HEK293 (cell line): ENCODE measurements at regions not wholly inside any gene's neighbourhood (a gene's known extent, or its start where the extent isn't known, plus 50 kb on each side); places are given as distances from the start of the nearest gene placed in this dataset.
"Not testable (repeated sequence)": the region's sequence is repeated elsewhere in the genome, so short reads cannot be mapped to it uniquely, and the experiment has no call there.

Experiments
- ATF2 ChIP-seq: fragments of 450-650 bp; formaldehyde crosslinking; IDR thresholded peaks from 2 replicates; pipeline ENCODE4 v1.5.1; 2016; ENCODE audit warnings: missing biosample characterization, missing genetic modification characterization, low read depth
- KLF16 ChIP-seq: fragments of 450-650 bp; formaldehyde crosslinking; IDR thresholded peaks from 2 replicates; pipeline ENCODE4 v1.5.1; 2017; ENCODE audit warnings: missing biosample characterization, missing genetic modification characterization
- SP2 ChIP-seq: fragments of 450-650 bp; formaldehyde crosslinking; IDR thresholded peaks from 2 replicates; pipeline ENCODE4 v1.5.1; 2016; ENCODE audit warnings: missing biosample characterization, missing genetic modification characterization
- ZNF777 ChIP-seq: fragments of 450-650 bp; formaldehyde crosslinking; IDR thresholded peaks from 2 replicates; pipeline ENCODE4 v1.5.1; 2017; ENCODE audit warnings: missing biosample characterization, missing genetic modification characterization, borderline replicate concordance
- TF ChIP-seq, protein P1 (sequence below): fragments of 450-650 bp; formaldehyde crosslinking; IDR thresholded peaks from 2 replicates; pipeline ENCODE4 v1.5.1; 2016; ENCODE audit warnings: missing biosample characterization, missing genetic modification characterization

DNA sequence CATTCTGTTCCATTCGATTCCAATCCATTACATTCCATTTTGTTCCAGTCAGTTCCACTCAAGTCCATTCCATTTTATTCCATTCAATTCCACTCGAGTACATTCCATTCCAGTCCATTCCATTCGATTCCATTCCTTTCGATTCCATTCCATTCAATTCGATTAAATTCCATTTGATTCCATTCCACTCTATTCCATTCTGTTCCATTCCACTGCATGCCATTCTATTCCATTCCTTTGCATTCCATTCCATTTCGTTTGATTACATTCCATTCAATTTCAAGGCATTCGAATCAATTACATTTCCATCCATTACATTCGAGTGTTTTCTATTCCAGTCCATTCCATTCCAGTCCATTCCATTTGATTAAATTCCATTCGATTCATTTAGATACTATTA, 2590.9 kb upstream of the TPTE start:
- TF ChIP-seq KLF16; ATF2; ZNF777 (tag by site-specific recombination); SP2 (tag by site-specific recombination): not testable (repeated sequence)
- TF ChIP-seq, protein P1, sequence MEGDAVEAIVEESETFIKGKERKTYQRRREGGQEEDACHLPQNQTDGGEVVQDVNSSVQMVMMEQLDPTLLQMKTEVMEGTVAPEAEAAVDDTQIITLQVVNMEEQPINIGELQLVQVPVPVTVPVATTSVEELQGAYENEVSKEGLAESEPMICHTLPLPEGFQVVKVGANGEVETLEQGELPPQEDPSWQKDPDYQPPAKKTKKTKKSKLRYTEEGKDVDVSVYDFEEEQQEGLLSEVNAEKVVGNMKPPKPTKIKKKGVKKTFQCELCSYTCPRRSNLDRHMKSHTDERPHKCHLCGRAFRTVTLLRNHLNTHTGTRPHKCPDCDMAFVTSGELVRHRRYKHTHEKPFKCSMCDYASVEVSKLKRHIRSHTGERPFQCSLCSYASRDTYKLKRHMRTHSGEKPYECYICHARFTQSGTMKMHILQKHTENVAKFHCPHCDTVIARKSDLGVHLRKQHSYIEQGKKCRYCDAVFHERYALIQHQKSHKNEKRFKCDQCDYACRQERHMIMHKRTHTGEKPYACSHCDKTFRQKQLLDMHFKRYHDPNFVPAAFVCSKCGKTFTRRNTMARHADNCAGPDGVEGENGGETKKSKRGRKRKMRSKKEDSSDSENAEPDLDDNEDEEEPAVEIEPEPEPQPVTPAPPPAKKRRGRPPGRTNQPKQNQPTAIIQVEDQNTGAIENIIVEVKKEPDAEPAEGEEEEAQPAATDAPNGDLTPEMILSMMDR (tag by site-specific recombination): not testable (repeated sequence)
